Sciatic nerve (tissue), 2 donors: ENCODE measurements at regions not wholly inside any gene's neighbourhood (a gene's known extent, or its start where the extent isn't known, plus 50 kb on each side); places are given as distances from the start of the nearest gene placed in this dataset.
"Not testable (repeated sequence)": the region's sequence is repeated elsewhere in the genome, so short reads cannot be mapped to it uniquely, and the experiment has no call there.

Experiments
- ATAC-seq: fragments of 200-7000 bp; cut with Tn5 transposase; one replicate; pipeline ENCODE4 v1.9.1; 2020; ENCODE audit warnings: mild to moderate bottlenecking, moderate library complexity
- DNase-seq: peaks from one replicate; pipeline ENCODE4 v3.0.0-alpha.2; 2020; ENCODE audit warnings: low spot score
- intact Hi-C: fragments of 100-400 bp; cut with DNase I; formaldehyde crosslinking; loops from one replicate; pipeline ENCODE4 v1.14.2; 2022
- donor health status: DM: no; HTN: no; CAD: no.
- donor health status: DM: no; HTN: no; CAD: no.

DNA sequence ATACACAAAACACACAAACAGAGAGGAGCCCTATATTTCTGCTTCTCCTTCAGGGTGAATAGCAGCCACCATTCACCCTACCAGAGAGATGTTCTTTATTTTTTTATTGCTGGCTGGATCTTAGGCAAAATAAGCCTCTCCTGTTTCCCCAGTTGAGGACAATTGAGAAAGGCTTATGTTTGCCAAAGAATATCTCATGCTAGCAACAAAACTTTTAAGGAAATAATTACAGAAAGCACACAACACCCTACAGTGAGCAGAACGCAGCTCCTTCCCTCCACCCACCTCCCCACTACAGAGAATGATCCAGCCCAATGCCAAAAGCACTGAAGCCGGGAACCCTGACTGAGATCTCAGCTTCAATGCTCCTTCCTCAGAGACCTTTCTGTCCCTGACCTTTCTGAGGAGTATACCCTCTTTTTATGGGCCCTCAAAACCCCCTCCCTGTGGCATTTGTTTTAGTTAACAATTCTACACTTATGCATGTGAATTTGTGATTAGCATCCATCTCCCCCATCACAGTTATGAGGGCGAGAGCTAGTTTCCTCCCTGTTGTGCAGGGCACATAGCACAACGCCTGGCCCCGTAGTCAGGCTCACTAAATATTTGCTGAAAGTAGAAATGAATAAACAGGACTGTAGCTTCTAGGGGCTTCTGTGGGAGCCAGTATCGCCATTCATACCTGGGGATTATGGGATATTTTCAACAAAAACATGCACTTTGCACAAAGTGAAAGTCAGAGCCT, 491.6 kb upstream of the CDH4 start:
- DNase-seq (no peak), ATAC-seq (peak; percentile 45)
- intact Hi-C loops, result no loop called here

DNA sequence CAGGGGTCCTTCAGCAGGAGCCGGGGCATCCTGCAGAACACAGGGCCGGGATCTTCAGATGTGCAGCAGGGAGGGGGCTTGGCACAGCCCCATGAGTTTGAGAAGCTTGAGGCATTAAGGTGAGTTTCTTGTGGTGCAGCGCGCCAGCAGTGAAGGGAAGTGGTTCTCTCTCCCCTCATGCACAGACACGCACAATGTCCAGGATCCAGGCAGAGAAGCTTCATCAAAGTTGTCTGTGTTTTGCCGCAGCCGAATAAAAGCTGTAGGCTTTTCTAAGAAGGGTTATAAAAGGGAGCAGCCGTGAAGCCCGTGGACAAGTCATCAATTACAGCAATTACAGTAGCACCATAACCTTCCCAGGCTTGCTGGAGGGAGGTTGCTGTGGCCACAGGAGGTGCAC, 491.0 kb upstream of the CDH4 start:
- intact Hi-C loops, result no loop called here
- ATAC-seq (no peak), DNase-seq (no peak)

DNA sequence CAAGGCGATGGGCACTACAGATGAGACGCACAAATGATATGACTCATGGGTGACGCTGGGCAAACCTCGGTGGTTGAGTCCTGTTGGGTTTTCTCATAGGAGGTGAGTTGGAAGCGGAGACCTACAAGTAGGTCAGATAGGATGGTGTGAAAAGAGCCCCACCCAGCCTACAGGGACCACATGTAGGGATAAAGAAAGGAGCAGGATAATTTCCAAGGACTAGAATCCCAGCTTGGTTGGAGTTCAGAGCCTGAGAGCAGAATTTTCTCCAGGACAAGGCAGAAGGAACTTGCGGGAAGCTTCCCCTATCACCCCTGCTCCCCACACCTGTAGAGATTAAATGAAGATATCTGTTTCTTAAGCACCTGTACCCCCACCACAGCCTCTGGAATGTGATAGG, 489.7 kb upstream of the CDH4 start:
- intact Hi-C loops, result no loop called here
- ATAC-seq, result no peak
- DNase-seq, result no peak

DNA sequence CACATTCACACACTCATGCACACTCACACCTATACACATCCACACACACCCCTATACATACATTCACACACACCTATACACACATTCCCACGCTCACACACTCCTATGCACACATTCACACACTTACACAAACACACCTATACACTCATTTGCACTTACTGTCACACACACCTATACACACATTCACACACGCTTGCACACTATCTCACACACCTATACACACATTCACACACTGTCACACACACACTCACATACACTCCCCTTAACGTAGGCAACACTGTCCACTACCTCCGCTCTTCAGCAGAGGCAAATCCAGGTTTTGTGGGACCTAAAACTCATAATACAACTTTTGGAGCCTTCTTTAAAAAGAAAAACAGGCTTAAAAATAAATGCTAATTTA, 487.7 kb upstream of the CDH4 start:
- no peak for ATAC-seq
- no peak for DNase-seq
- intact Hi-C loops, result no loop called here

DNA sequence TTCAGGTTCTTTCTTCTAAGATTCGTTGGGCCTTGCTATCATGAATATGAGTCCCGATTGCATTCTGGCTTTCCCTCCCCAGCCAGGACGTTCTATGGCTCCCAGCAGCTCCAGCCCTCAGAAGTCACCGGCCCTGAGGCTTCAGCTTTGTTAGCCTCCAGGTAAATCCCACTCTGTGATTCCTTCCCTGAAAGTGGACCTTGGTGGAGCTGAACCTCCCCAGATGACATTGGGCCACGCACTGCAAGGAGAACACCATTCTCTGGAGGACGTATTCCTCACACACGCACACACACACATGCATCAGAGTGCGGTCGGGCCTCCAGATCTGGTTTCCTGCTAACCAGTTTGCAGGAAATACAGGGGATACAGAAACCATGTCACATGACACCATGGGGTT, 487.3 kb upstream of the CDH4 start:
- ATAC-seq (no peak), DNase-seq (no peak)
- intact Hi-C loops, result no loop called here

DNA sequence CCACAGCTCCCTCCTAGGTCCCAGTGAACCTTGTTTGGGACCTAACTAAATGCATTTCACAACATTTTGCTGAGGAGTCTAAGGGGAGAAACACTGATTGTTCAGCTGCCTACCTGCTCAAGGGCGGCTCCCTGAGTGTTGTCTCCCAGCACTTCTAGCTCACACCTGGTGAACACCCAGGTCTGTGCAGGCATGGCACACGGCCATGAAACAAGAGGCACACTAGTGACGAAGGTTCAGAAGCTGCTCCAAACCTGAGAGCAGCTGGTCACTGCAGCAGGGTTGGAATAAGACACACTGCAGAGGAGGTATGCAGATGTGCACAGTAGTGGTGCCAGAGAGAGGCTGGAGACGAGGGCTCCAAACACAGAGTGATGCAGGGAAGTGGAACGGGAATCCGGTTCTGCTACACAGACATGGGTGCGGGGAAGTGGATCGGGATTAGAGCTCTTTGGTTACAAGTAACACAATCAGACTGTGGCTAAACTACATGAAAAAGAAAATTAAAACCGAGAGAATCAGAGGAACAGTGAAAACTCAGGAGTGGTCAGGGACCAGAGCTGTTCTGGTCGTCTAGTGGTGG, 486.1 kb upstream of the CDH4 start:
- DNase-seq, result no peak
- intact Hi-C loops, result no loop called here
- ATAC-seq, result no peak

DNA sequence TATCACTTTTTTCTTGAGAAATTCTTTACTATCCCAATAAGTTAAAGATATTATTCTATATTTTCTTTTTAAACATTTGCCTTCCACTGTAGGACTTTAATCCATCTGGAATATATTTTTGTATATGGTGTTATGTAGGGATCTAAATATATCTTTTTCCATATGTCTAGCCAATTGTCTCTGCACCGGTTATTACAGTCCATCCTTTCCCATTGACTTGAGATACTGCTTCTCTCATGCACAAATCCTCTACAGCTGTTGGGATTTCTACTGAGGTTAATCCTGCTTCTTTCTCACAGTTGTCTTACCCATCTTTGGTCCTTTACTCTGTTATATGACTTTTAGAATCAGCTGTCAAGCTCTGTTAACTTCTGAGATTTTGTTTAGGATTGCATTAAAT, 483.8 kb upstream of the CDH4 start:
- DNase-seq, result no peak
- intact Hi-C loops, result no loop called here
- no peak for ATAC-seq

DNA sequence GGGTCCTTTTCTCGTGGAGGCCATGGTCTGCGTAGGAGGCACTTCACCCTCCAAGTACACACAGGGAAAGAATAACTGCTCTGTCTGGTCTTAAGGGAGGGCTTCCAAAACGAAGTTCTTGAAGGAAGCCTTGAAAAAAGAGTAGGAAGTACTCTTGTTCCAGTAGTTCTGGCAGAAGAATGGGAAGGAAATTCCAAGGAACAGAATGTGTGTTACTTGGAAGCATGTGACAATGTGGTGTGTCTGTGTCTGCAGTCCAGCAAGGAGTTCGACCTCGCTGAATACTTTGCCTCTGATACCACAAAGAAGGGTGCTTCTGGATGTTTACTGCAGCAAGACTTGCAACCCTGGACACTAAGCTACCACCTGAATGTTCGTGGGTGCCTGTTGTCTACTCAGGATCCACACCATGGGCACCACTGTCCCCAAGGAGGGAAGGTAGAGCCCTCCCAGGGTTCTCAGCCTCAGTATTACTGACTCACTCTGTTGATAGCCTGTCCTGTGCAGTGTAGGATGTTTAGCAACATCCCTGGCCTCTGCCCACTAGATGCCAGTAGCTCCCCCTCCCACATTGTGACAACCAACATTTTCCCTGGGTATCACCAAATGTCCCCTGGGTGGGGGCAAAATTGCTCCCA, 471.6 kb upstream of the CDH4 start:
- peak; percentile 55 for ATAC-seq
- no peak for DNase-seq
- intact Hi-C loops, result no loop called here

DNA sequence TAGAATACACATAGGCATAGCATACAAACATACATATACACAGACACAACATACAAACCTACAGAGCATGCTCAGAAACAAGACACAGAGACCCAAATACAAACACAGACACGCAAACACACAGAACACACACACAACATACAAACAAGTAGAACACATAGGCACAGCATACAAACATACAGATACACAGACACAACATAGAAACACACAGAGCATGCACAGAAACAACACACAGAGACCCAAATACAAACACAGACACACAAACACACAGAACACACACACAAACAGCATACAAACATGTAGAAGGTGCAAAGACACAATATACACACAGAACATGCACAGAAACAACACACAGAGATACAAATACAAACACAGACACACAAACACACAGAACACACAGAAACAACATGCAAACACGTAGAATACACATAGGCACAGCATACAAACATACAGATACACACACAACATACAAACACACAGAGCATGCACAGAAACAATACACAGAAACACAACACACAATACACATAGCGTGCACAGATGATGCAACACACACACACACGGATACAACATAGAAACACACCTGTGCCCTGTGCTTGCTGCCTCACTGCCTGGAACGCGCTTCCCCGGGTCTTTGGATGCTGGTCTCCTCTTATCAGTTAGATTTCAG, 469.0 kb upstream of the CDH4 start:
- intact Hi-C loops, result no loop called here
- DNase-seq (no peak), ATAC-seq (no peak)

DNA sequence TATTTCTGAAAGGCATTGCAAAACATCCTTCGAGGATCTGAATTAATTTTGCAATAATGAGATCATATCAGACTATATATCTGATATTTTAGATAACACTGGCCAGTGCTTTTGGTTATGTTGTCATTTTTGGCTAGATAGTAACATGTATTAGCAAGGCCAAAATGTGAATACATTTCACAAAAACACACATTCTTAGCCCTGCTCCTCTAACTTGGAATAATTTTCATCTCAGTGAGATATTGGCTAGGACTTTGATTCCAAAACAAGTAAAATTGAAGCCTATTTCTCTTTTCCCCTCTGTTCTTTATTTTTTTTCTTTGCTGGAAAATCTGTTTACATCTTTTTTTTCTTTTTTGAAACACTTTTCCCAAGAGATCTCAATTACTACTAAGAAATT, 466.8 kb upstream of the CDH4 start:
- ATAC-seq (peak; percentile 48), DNase-seq (no peak)
- intact Hi-C loops, result no loop called here

DNA sequence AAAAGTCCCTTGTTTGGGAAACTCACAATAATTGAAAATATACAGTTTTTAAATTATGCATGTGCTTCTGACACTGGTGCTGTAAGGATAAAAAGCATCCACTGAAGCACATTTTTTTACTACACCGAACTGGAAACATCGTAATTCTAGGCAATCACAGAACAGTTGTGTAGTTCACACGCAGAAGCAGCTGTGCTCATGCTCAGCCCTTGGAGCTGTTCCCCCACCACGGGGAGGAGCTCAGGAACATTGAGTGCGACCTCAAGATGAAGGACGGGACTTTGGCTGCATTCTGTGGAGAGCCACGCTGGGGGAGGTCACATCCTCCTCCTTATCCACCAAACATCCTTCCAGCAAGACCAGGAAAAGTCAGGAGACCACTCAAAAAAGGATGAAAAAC, 466.3 kb upstream of the CDH4 start:
- ATAC-seq, result peak; percentile 89
- intact Hi-C loops, result no loop called here

DNA sequence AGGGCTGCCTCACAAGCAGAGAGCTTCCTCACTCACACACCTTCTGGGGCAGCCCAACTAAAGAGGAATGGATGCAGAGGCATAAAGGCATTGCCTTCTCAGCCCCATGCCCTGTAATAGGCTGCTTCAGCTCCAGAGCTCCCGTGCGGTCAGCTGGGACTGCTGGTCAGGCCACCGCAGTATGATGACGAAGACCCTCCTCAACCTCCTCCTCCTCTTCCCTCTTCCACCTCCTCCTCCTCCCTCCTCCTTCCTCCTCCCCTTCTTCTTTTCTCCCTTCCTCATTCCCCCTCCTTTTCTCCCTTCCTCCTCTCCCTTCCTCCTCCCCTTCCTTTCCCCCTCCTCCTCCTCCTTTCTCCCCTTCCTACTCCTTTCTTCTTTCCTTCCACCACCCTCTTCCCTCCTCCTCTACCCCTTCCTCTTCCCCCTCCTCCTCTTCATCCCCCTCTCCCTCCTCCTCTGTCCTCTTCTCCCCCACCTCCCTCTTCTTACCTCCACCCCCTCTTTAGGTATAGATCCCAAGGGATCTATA, 465.3 kb upstream of the CDH4 start:
- ATAC-seq (peak; percentile 32), DNase-seq (no peak)
- intact Hi-C loops, result no loop called here

More for the DNA sequence above, 466.3 kb upstream of the CDH4 start:
- DNase-seq, result no peak

DNA sequence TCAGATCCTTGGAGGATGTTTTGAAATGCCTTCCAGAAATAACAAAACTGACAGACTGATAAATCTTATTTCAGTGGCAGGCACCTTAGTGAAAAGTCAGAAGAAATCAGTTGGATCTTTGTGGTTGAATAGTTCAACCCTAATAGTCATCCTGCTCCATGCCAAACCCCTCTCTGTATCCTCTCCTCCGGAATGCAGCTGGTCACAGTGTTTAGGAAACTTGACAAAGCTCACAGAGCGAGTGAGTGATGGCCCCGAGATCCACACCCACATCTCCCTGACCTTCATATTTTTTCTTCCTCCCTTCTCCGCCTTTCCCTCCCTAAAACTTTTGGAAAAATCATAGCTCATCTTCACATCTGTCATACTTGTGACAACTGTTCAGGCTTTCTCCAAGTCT, 464.8 kb upstream of the CDH4 start:
- ATAC-seq, result peak; percentile 55
- intact Hi-C loops, result no loop called here
- DNase-seq, result no peak

DNA sequence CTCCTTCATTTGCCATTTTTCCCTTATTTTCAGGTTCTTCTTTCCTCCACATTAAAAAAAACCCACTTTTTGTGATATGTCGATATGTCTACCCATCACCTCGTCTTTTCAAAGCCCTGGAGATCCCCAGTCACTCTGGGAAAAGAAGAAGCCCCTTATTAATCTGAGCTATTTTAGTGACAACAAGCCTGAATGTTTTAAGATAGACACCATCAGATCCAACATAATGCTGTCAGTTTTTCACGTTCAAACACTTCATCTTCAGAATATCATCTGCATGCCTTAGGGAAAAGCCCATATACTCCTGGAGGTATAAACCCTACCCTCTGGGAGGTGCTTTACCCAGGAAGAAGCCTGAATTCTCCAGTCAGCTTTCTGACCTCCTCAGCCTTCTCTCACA, 464.0 kb upstream of the CDH4 start:
- intact Hi-C loops, result no loop called here
- ATAC-seq (no peak), DNase-seq (no peak)

DNA sequence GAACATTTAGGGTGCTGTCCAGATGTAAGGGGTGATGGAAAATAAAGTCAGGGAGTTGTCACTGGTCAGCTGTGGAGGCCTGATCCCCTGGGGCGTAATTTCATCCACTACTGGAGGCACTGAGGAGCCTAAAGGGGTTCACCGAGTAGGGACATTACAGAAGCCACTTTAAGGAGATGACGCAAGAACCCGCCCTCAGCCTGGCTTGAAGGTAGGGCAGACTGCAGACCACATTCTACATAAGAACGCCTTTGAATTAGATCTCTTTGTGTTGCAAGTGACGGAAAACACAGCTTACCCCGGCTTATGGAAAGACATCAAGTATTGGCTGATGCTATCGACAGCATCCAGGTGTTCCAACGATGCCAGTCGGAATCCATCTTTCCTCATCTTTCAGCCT, 462.7 kb upstream of the CDH4 start:
- ATAC-seq, result no peak
- no peak for DNase-seq
- intact Hi-C loops, result no loop called here

DNA sequence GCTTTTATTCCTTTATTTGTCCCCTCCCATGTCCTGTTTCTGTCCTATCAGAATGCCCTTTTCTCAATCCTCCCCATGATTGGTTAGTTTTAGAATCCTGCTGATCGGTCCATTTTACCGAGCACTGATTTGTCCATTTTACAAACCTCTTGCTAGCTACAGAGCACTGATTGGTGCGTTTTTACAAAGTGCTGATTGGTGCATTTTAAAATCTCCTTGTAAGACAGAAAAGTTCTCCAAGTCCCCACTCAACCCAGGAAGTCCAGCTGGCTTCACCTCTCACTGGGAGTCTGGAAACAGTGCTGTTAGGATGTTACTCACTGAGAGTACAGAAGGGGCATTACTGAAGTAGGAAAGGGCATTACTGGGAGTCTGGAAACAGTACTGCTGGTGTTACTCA, 461.7 kb upstream of the CDH4 start:
- DNase-seq, ATAC-seq, intact Hi-C loops: not testable (repeated sequence)

DNA sequence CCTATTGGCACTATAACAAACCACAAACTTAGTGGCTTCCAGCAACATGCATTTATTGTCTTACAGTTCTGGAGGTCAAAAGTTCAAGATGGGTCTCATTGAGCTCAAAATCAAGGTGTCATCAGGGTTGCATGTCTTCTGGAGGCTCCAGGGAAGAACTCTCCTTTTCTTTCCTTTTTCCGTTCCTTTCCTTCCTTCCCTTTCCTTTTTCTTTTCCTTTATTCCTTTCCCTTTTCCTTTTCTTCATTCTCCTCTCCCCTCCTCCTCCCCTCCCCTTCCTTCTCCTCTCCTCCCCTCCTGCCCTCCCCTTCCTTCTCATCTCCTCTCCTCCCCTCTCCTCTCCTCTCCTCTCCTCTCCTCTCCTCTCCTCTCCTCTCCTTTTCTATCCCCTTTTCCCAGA, 460.2 kb upstream of the CDH4 start:
- intact Hi-C loops, result no loop called here
- DNase-seq, result no peak
- ATAC-seq, result no peak

DNA sequence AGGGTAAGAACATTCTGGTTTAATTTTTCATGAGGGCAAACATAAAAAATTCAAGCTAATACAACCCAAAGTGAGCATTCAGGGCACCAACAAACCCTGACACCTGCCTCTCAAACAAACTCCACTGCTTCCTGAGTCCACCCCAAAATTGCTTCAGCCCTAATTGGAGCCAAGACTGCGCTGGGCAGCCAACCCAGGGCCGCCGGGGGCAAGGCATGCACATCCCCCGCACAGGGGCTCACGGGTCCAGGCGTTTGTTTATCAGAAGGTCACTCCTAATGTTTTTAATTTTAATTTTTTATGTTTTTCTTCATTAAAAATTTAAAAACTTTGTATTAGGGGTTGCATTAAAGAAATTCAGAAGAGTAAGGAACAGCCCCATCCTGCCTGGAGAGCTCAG, 459.1 kb upstream of the CDH4 start:
- intact Hi-C loops, result no loop called here
- DNase-seq (no peak), ATAC-seq (no peak)

DNA sequence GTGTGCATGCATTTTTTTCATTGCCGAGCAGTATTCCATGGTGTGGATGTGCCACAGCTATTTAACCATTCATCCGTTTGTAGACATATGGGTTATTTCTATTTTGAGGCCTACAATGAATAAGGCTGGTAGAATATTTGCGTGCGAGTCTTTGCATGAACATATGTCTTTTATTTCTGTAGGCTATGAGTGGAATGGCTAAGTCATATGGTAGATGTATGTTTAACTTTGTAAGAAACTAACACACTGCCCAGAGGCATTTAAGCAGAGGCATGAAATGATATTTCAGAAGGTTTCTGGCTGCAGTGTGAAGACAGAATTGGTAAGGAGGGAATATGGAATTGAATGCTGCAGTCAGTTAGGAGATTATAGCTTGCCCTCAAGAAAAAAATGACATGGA, 457.4 kb upstream of the CDH4 start:
- DNase-seq, result no peak
- no peak for ATAC-seq
- intact Hi-C loops, result no loop called here

DNA sequence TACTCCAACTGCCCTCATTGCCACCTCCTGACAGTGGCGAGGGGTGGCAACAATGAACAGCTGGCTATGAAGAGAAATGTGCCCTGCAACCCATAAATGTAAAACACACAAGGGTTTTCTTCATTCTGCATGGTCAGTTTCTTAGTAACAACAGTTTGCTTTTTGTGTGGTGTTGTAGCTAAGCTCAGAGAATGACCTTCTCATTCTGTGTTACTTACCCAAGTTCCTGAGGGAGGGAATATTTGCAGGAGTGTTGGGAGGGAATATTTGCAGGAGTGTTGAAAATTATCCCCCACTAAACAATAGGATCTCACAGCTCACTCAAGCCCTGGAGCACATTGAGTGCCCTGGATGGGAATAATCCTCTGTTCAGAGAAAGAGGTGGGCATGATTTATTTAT, 456.4 kb upstream of the CDH4 start:
- ATAC-seq (no peak), DNase-seq (no peak)
- intact Hi-C loops, result no loop called here
